ENCODE measurements at regions not wholly inside any gene's neighbourhood (a gene's known extent, or its start where the extent isn't known, plus 50 kb on each side); places are given as distances from the start of the nearest gene placed in this dataset.

DNA sequence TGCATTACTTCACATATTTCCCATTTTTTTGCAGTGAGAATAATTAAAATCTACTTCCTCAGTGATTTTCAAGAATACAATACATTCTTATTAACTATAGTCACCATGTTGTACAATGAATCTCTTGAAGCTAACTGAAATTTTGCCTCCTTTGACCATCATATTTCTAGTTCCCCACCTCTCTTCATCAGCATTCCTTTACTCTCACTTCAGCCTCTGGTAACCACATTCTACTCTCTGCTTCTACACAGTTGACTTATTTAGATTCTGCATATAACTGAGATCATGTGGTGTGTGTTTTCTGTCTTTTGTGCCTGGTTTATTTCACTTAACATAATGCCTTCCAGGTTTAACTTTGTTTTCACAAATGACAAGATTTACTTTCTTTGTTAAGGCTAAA, 304.4 kb upstream of the LYPLAL1 start:
- DNase-seq: no peak
- Histone ChIP-seq H3K36me3 (no peaks in the 10 kb centered on the region), H3K4me1 (ENCODE audit: insufficient read depth) (peaks cover 2% of the 10 kb centered on the region), H3K27ac (no peak overlapping the region), H3K27me3 (no peaks in the 10 kb centered on the region), H3K4me3 (no peak overlapping the region), H3K9me3 (no peaks in the 10 kb centered on the region)
- no peak for TF ChIP-seq EP300 (IDR thresholded peaks at IDR 0.05)
- TF ChIP-seq, protein P1, sequence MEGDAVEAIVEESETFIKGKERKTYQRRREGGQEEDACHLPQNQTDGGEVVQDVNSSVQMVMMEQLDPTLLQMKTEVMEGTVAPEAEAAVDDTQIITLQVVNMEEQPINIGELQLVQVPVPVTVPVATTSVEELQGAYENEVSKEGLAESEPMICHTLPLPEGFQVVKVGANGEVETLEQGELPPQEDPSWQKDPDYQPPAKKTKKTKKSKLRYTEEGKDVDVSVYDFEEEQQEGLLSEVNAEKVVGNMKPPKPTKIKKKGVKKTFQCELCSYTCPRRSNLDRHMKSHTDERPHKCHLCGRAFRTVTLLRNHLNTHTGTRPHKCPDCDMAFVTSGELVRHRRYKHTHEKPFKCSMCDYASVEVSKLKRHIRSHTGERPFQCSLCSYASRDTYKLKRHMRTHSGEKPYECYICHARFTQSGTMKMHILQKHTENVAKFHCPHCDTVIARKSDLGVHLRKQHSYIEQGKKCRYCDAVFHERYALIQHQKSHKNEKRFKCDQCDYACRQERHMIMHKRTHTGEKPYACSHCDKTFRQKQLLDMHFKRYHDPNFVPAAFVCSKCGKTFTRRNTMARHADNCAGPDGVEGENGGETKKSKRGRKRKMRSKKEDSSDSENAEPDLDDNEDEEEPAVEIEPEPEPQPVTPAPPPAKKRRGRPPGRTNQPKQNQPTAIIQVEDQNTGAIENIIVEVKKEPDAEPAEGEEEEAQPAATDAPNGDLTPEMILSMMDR (IDR thresholded peaks at IDR 0.05): no peak
- no peak for TF ChIP-seq POLR2A (IDR thresholded peaks at IDR 0.05)
- intact Hi-C loops (cut with DNase I): no loop called here

DNA sequence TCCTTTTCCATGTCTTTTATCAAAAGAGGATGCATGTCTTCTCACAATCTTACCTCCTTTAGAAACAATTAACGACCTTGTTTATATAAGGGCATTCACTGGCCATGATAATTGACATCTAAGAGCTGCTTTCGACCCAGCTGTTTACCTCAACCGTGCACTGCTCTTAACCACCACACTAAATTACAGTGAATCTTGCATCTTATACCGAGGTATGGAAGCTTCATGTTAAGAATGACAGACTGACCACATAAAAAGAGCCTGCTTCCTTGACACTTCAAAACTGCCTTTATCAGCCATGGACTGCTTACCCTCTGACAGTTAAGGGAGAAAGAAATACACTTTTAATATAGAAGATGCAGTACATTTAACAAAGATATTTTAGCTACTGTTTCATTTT, 301.7 kb upstream of the LYPLAL1 start:
- Histone ChIP-seq H3K4me3 (no peak overlapping the region), H3K36me3 (no peaks in the 10 kb centered on the region), H3K9me3 (no peaks in the 10 kb centered on the region), H3K27me3 (no peaks in the 10 kb centered on the region), H3K4me1 (ENCODE audit: insufficient read depth) (no peaks in the 10 kb centered on the region), H3K27ac (no peak overlapping the region)
- intact Hi-C loops (cut with DNase I): no loop called here
- no peak for DNase-seq
- WGBS, 3 donors: 63 to 72% (median 65%) methylated on average over 4 of the region's 4 CpGs
- no peak for TF ChIP-seq EP300 (IDR thresholded peaks at IDR 0.05)
- no peak for TF ChIP-seq POLR2A (IDR thresholded peaks at IDR 0.05)
- TF ChIP-seq, protein P1 (IDR thresholded peaks at IDR 0.05): no peak

DNA sequence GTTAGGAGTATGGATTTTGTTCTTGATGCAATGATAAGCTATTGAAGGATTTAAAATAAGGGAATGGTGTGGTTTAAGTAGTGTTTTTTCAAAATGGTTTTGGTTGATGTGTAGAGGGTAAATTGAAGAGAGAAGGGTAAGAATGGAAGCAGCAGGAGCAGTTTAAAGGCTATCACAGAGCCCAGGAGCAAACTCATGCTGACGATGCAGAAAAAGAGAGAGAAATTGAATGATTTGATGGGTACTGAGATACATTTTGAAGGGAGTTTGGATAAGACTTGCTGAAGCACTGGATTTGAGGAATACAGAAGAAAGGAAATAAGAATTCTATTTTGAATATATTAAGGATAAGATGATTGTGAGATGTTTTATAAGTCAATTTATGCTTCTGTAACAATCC, 300.8 kb upstream of the LYPLAL1 start:
- Histone ChIP-seq H3K27ac (no peak overlapping the region), H3K4me1 (ENCODE audit: insufficient read depth) (no peaks in the 10 kb centered on the region), H3K27me3 (no peaks in the 10 kb centered on the region), H3K9me3 (no peaks in the 10 kb centered on the region), H3K36me3 (no peaks in the 10 kb centered on the region), H3K4me3 (no peak overlapping the region)
- TF ChIP-seq EP300 (IDR thresholded peaks at IDR 0.05) (no peak), POLR2A (IDR thresholded peaks at IDR 0.05) (no peak)
- DNase-seq: no peak
- intact Hi-C loops (cut with DNase I): no loop called here
- WGBS, 3 donors: 96 to 100% (median 98%) methylated on average over 1 of the region's 1 CpG

DNA sequence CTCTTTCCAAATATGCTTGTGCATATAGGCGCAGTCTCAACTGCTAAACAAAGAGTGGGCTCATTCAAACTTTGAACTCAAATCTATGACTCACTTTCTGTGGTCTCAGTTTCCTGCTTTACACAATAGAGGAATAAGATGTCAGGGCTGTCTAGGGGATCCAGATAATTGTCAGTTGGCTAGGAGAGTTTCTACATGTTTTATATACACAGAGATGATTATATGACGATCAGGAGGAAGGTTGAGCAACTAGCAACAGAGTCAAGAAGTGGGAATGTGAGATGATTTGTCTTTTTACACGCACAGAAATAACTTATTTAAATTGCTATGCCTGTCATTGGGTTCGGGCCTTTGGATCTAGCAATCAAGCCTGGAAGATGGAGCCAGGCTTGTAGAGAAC, 299.4 kb upstream of the LYPLAL1 start:
- Histone ChIP-seq H3K4me3 (no peak overlapping the region), H3K36me3 (no peaks in the 10 kb centered on the region), H3K27me3 (no peaks in the 10 kb centered on the region), H3K4me1 (ENCODE audit: insufficient read depth) (no peaks in the 10 kb centered on the region), H3K27ac (no peak overlapping the region), H3K9me3 (no peaks in the 10 kb centered on the region)
- TF ChIP-seq POLR2A (IDR thresholded peaks at IDR 0.05) (no peak), EP300 (IDR thresholded peaks at IDR 0.05) (no peak)
- TF ChIP-seq, protein P1 (IDR thresholded peaks at IDR 0.05): no peak
- intact Hi-C loops (cut with DNase I): no loop called here
- WGBS, 3 donors: 82 to 84% (median 82%) methylated on average over 4 of the region's 4 CpGs
- no peak for DNase-seq

DNA sequence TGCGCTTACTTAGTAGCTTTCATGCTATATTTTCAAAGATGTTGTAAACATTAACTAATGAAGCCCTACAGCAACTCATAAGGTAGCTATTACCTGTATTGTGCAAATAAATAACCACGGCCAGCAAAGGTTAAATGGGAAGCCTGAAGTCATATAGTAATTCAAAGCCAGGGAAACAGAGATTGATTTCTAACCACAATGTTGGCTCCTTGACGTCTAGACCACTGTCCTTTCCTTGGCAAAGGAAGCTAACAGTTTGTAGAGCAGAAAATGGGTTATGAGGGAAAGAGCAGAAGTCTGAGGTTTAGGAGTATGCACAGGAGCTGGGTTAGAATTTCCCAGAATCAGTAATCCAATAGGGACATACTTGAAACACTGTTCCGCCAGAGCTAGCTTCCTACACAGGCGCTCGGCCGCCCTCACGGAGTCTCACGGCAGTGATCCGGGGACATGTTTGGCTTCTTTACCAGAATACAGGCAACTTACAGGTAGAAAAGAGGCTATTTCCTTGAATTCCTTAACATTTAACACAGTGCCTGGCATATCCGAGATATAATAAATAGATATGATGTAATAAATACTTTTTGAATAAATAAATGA, 298.8 kb upstream of the LYPLAL1 start:
- Histone ChIP-seq H3K9me3 (no peaks in the 10 kb centered on the region), H3K4me1 (ENCODE audit: insufficient read depth) (no peaks in the 10 kb centered on the region), H3K27ac (no peak overlapping the region), H3K27me3 (no peaks in the 10 kb centered on the region), H3K4me3 (no peak overlapping the region), H3K36me3 (no peaks in the 10 kb centered on the region)
- DNase-seq: no peak
- no peak for TF ChIP-seq POLR2A (IDR thresholded peaks at IDR 0.05)
- TF ChIP-seq, protein P1 (IDR thresholded peaks at IDR 0.05): no peak
- TF ChIP-seq EP300 (IDR thresholded peaks at IDR 0.05): no peak
- intact Hi-C loops (cut with DNase I): no loop called here
- WGBS, 3 donors: 95 to 96% (median 95%) methylated on average over 11 of the region's 11 CpGs

Data from ovary (tissue), 7 donors.